ENCODE measurements at regions not wholly inside any gene's neighbourhood (a gene's known extent, or its start where the extent isn't known, plus 50 kb on each side); places are given as distances from the start of the nearest gene placed in this dataset.

DNA sequence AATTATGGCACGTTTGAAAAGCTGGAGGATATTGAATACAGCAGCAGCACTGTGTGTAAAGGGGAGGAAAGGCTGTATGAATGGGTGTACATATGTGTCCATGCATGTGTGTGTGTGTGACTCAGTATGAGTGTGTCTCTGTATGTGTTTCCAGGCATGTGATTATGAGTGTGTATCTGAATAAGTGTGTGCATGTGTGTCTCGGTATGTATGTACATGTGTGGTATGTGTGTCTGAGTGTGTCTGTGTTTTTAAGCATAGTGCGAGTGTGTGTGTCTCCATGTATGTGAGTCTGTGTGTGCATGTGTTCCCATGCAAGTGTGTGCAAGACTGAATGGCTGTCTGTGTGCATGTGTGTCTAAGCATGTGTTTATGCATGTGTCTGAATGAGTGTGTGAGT, 259.1 kb upstream of the XYLT1 start:
- DNase-seq (ENCODE audit: low read depth, low spot score), result no peak
- no peak overlapping the region for H3K27ac ChIP-seq
- no peak overlapping the region for H3K4me3 ChIP-seq
- TF ChIP-seq POLR2AphosphoS5 (IDR thresholded peaks at IDR 0.05; ENCODE audit: borderline replicate concordance, low read depth, low read length) (no peak), EZH2 (IDR thresholded peaks at IDR 0.05) (no peak), FOXP2 (optimal IDR thresholded peaks at IDR 0.05; ENCODE audit: control extremely low read depth, extremely low read length, insufficient read depth) (no peak)
- no peaks in the 10 kb centered on the region for H3K36me3 ChIP-seq (ENCODE audit: insufficient read depth, low read length)
- H3K9ac ChIP-seq (ENCODE audit: insufficient read length), result no peak overlapping the region
- no peaks in the 10 kb centered on the region for H3K9me3 ChIP-seq (ENCODE audit: low read depth, low read length)

DNA sequence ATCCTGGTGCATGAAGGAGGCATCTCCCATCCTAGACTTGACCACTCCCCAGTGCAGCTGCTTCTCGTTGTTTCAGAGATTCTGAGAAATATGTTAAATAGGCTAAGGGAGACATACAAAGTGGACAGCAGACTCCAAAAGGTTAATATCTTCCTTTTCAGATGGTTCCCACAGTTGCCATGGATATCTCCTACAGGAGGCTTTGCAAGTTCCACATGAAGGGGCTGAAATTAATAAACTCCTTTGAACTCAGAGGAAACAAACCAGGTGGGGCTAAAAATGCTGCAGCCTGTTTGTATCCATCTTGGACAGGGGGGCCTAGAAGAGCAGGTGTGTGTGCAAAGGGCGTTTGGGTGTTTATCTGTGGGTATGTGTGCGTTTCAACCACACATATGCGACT, 257.4 kb upstream of the XYLT1 start:
- H3K9ac ChIP-seq (ENCODE audit: insufficient read length), result no peak overlapping the region
- no peaks in the 10 kb centered on the region for H3K36me3 ChIP-seq (ENCODE audit: insufficient read depth, low read length)
- no peak for DNase-seq (ENCODE audit: low read depth, low spot score)
- no peak overlapping the region for H3K27ac ChIP-seq
- no peak for TF ChIP-seq EZH2 (IDR thresholded peaks at IDR 0.05)
- TF ChIP-seq POLR2AphosphoS5 (IDR thresholded peaks at IDR 0.05; ENCODE audit: borderline replicate concordance, low read depth, low read length), result no peak
- TF ChIP-seq FOXP2 (optimal IDR thresholded peaks at IDR 0.05; ENCODE audit: control extremely low read depth, extremely low read length, insufficient read depth), result no peak
- no peak overlapping the region for H3K4me3 ChIP-seq
- no peaks in the 10 kb centered on the region for H3K9me3 ChIP-seq (ENCODE audit: low read depth, low read length)

DNA sequence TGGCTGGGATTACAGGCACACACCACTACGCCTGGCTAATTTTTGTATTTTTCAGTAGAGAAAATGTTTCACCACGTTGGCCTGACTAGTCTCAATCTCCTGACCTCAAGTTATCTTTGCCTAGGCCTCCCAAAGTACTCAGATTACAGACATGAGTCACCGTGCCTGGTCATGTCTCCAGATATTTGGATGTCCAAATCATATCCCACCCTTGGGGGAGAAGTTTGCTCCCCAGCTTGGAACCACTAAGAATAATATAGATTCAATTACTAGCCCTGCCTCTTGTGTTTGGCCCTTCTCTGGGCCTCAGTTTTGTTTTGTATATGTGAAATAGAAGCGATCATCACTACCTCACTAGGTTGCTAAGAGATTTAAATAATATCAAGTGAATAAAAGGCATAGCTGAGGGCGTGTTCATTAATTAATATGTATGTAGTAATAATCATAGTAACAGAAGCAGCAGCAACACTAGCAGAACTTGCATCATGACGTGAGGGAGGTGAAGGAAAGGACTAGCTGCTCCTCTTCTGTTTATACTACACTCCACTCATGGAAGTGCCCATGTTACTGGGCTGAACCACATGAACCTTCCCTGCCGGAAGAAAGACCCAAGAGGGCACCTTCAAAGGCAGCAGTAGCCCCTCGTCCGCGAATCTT, 253.6 kb upstream of the XYLT1 start:
- no peak for TF ChIP-seq EZH2 (IDR thresholded peaks at IDR 0.05)
- no peak for TF ChIP-seq POLR2AphosphoS5 (IDR thresholded peaks at IDR 0.05; ENCODE audit: borderline replicate concordance, low read depth, low read length)
- TF ChIP-seq FOXP2 (optimal IDR thresholded peaks at IDR 0.05; ENCODE audit: control extremely low read depth, extremely low read length, insufficient read depth), result no peak
- Histone ChIP-seq H3K4me3 (no peak overlapping the region), H3K36me3 (ENCODE audit: insufficient read depth, low read length) (no peaks in the 10 kb centered on the region), H3K27ac (no peak overlapping the region), H3K9me3 (ENCODE audit: low read depth, low read length) (no peaks in the 10 kb centered on the region), H3K9ac (ENCODE audit: insufficient read length) (no peak overlapping the region)
- DNase-seq (ENCODE audit: low read depth, low spot score), result no peak

DNA sequence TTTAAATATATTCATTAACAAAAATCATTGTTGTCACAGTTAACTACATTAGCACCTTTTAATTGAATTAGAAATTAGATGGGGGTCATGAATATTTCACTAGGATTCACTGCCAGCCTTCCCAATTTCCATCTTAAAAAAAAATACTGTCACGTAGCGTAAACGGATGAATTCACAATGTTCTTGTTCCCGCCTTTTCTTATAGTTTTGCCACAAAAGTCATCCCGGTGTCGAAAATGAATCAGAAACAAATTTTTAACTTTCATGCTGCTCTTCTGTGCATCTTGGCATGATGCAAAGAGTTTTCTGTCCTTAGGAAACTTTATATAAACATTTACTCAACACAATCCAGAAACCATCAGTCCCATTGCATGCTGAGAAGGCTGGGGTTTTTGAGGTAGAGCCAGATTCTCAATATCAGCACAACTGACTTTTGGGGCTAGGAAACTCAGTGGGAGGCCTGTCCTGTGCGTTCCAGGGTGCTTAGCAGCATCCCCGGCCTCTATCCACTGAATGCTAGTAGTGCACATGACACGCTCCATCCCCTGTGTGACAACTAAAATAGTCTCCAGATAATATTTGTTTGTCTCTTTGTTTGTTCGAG, 252.9 kb upstream of the XYLT1 start:
- H3K36me3 ChIP-seq (ENCODE audit: insufficient read depth, low read length), result no peaks in the 10 kb centered on the region
- no peak overlapping the region for H3K4me3 ChIP-seq
- TF ChIP-seq POLR2AphosphoS5 (IDR thresholded peaks at IDR 0.05; ENCODE audit: borderline replicate concordance, low read depth, low read length), result no peak
- no peak for TF ChIP-seq FOXP2 (optimal IDR thresholded peaks at IDR 0.05; ENCODE audit: control extremely low read depth, extremely low read length, insufficient read depth)
- TF ChIP-seq EZH2 (IDR thresholded peaks at IDR 0.05), result no peak
- no peak for DNase-seq (ENCODE audit: low read depth, low spot score)
- H3K9ac ChIP-seq (ENCODE audit: insufficient read length), result no peak overlapping the region
- no peak overlapping the region for H3K27ac ChIP-seq
- no peaks in the 10 kb centered on the region for H3K9me3 ChIP-seq (ENCODE audit: low read depth, low read length)

DNA sequence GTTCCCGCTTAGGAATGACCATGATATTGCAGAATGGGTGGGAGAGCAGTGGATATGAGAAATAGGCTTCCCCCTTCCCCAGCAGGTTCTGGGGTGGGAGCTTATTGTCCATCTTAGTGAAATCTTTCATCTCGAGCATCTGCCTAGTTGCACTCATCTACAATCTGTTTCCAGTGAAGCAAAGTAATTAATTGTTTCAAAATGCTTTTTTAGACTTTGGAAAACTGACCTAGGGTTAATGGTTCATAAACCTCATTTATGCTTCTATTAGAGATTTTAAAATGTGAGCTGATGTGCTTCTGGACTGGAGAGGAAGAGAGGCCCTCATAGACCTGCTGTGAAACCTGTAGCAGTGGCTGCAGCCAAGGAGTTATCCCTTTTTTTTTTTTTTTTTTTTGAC, 247.7 kb upstream of the XYLT1 start:
- DNase-seq (ENCODE audit: low read depth, low spot score), result no peak
- TF ChIP-seq EZH2 (IDR thresholded peaks at IDR 0.05) (no peak), FOXP2 (optimal IDR thresholded peaks at IDR 0.05; ENCODE audit: control extremely low read depth, extremely low read length, insufficient read depth) (no peak), POLR2AphosphoS5 (IDR thresholded peaks at IDR 0.05; ENCODE audit: borderline replicate concordance, low read depth, low read length) (no peak)
- no peak overlapping the region for H3K27ac ChIP-seq
- H3K9ac ChIP-seq (ENCODE audit: insufficient read length), result no peak overlapping the region
- H3K4me3 ChIP-seq, result no peak overlapping the region
- H3K9me3 ChIP-seq (ENCODE audit: low read depth, low read length), result no peaks in the 10 kb centered on the region
- H3K36me3 ChIP-seq (ENCODE audit: insufficient read depth, low read length), result no peaks in the 10 kb centered on the region

DNA sequence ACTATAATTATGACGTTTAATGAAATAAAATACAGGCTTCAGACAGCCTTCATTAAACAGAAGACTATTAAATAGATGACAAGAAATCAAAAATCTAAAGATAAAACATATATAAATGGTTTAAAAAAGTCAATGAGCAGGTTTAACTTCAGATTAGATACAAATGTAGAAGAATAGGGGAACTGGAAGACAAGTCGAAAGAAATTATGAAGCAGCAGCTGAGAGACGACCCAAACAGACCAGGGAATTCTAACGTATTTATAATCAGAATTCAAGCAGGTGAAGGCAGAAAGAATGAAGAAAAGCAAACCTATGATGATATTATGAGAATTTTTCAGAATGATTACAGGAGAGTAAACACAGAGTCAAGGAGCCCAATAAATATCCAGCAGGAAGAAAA, 235.1 kb upstream of the XYLT1 start:
- TF ChIP-seq EZH2 (IDR thresholded peaks at IDR 0.05), result no peak
- no peak for TF ChIP-seq FOXP2 (optimal IDR thresholded peaks at IDR 0.05; ENCODE audit: control extremely low read depth, extremely low read length, insufficient read depth)
- no peak for TF ChIP-seq POLR2AphosphoS5 (IDR thresholded peaks at IDR 0.05; ENCODE audit: borderline replicate concordance, low read depth, low read length)
- no peak for DNase-seq (ENCODE audit: low read depth, low spot score)
- no peak overlapping the region for H3K4me3 ChIP-seq

DNA sequence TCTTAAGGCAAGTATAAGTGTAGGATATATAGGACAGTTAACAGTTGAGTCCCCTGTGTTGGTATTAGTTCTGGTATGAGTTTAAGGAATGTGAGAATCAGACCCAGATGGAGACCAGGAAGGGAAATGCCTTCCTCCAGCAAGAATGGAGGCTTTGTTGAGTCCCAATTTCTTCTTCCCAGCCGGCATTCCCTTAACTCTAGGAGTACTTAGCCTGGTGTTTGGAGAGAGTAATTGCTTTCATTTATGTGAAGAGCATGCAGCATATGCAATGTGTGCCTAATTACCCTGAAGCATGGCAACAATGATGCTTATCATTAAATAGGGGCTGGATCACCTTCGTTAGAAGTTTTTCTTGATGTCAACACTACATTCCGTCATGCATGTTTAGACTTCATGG, 225.9 kb upstream of the XYLT1 start:
- H3K9ac ChIP-seq (ENCODE audit: insufficient read length), result no peak overlapping the region
- DNase-seq (ENCODE audit: low read depth, low spot score), result no peak
- H3K4me3 ChIP-seq, result no peak overlapping the region
- no peaks in the 10 kb centered on the region for H3K36me3 ChIP-seq (ENCODE audit: insufficient read depth, low read length)
- no peak overlapping the region for H3K27ac ChIP-seq
- TF ChIP-seq POLR2AphosphoS5 (IDR thresholded peaks at IDR 0.05; ENCODE audit: borderline replicate concordance, low read depth, low read length) (no peak), EZH2 (IDR thresholded peaks at IDR 0.05) (no peak), FOXP2 (optimal IDR thresholded peaks at IDR 0.05; ENCODE audit: control extremely low read depth, extremely low read length, insufficient read depth) (no peak)
- no peaks in the 10 kb centered on the region for H3K9me3 ChIP-seq (ENCODE audit: low read depth, low read length)

More for the DNA sequence above, 235.1 kb upstream of the XYLT1 start:
- no peak overlapping the region for H3K9ac ChIP-seq (ENCODE audit: insufficient read length)
- no peaks in the 10 kb centered on the region for H3K36me3 ChIP-seq (ENCODE audit: insufficient read depth, low read length)
- H3K9me3 ChIP-seq (ENCODE audit: low read depth, low read length), result no peaks in the 10 kb centered on the region
- no peak overlapping the region for H3K27ac ChIP-seq

DNA sequence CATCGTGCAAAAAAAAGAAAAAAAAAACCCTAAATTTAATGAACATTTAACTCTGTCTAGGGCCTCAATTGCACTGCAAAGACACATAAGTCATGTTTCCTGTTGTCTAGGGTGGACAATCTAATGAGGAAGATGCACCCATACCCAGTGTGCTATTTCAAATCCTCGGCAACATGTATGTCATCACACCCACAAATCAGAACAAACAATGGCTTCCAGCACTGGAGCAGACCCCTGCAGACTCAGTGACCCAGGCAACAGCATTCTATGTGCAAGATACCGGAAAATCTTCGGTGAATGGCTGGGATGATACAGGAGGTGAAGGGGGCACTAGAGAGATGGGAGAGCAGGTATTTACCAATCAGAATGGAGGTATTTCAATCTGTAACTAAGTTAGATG, 221.7 kb upstream of the XYLT1 start:
- no peak for TF ChIP-seq EZH2 (IDR thresholded peaks at IDR 0.05)
- TF ChIP-seq POLR2AphosphoS5 (IDR thresholded peaks at IDR 0.05; ENCODE audit: borderline replicate concordance, low read depth, low read length), result no peak
- TF ChIP-seq FOXP2 (optimal IDR thresholded peaks at IDR 0.05; ENCODE audit: control extremely low read depth, extremely low read length, insufficient read depth), result no peak
- DNase-seq (ENCODE audit: low read depth, low spot score), result no peak

DNA sequence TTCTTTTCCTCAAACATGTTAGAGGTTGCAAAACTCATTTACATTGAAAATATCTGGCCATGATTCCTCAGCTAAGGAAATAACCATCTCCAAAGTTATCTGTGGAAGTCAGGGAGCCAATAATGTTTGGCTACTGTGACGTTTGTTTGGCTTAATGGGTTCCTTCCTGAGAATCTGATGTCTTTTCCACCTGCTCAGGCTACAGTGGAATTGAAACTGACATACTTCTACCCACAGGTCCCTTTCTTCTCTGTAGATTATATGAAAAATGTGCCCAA, 221.1 kb upstream of the XYLT1 start:
- DNase-seq (ENCODE audit: low read depth, low spot score), result no peak
- Histone ChIP-seq H3K36me3 (ENCODE audit: insufficient read depth, low read length) (no peaks in the 10 kb centered on the region), H3K27ac (no peak overlapping the region), H3K9ac (ENCODE audit: insufficient read length) (no peak overlapping the region), H3K4me3 (no peak overlapping the region), H3K9me3 (ENCODE audit: low read depth, low read length) (no peaks in the 10 kb centered on the region)
- TF ChIP-seq POLR2AphosphoS5 (IDR thresholded peaks at IDR 0.05; ENCODE audit: borderline replicate concordance, low read depth, low read length) (no peak), FOXP2 (optimal IDR thresholded peaks at IDR 0.05; ENCODE audit: control extremely low read depth, extremely low read length, insufficient read depth) (no peak), EZH2 (IDR thresholded peaks at IDR 0.05) (no peak)

More for the DNA sequence above, 221.7 kb upstream of the XYLT1 start:
- Histone ChIP-seq H3K27ac (no peak overlapping the region), H3K36me3 (ENCODE audit: insufficient read depth, low read length) (no peaks in the 10 kb centered on the region), H3K9me3 (ENCODE audit: low read depth, low read length) (no peaks in the 10 kb centered on the region), H3K4me3 (no peak overlapping the region), H3K9ac (ENCODE audit: insufficient read length) (no peak overlapping the region)

Measured in SK-N-MC (cell line).